HCT116 (cell line): ENCODE measurements at regions not wholly inside any gene's neighbourhood (a gene's known extent, or its start where the extent isn't known, plus 50 kb on each side); places are given as distances from the start of the nearest gene placed in this dataset.

Source experiments
- ATAC-seq: fragments of 200-7000 bp; cut with Tn5 transposase; 2 replicates; pipeline ENCODE4 v1.9.1; 2020; ENCODE audit warnings: mild to moderate bottlenecking, moderate library complexity
- BruUV-seq: library from RNA; stranded (reverse); fragments of 400-500 nt; replicated peaks from 2 replicates; lab custom pipeline; 2021; lab: Mats Ljungman, UMichigan
- CTCF ChIA-PET: fragments of 300-600 bp; sonication (Branson Sonifier 250); formaldehyde crosslinking; loops from one replicate; lab custom pipeline; 2021; ENCODE audit warnings: antibody characterized with exemption; lab: Charles Lee
- POLR2A ChIA-PET: fragments of 300-600, 350-600 bp; sonication (Branson Sonifier 250); formaldehyde crosslinking; loops from one replicate; lab custom pipeline; 2021; ENCODE audit warnings: antibody characterized with exemption; lab: Charles Lee
- RAD21 ChIA-PET, 2 experiments: fragments of 300-600 bp; sonication (Branson Sonifier 250); formaldehyde crosslinking; loops; one replicate each; lab custom pipeline; 2023; ENCODE audit warnings: low total read pairs in 2 of 2; ENCODE audit not compliant: uncharacterized antibody in 2 of 2, unreplicated experiment in 2 of 2, low non-redundant PET in 1 of 2; lab: Charles Lee
- DNase-seq: peaks from one replicate; pipeline ENCODE4 v3.0.0-alpha.2; 2010; ENCODE audit warnings: low read depth, low spot score
- H2AFZ ChIP-seq: fragments of 200-600 bp; shearing (Covaris generic), sonication (generic); 2 replicates; pipeline ENCODE4 v1.6.1; 2017; ENCODE audit warnings: low read depth, mixed run types, mixed read lengths, antibody characterized with exemption, low read length; ENCODE audit not compliant: poor library complexity, severe bottlenecking
- H3K27ac ChIP-seq: 2 replicates; pipeline ENCODE4 v1.5.1; 2012; ENCODE audit warnings: low read depth, low read length
- H3K27me3 ChIP-seq: fragments of 200-600 bp; sonication (generic); 2 replicates; pipeline ENCODE4 v1.6.1; 2016; ENCODE audit warnings: mixed run types, low read length, mixed read lengths; ENCODE audit not compliant: insufficient read depth
- H3K36me3 ChIP-seq, 2 experiments: fragments of 200-500 bp in 1 of 2; fragments of 200-600 bp in 1 of 2; sonication (Bioruptor generic) in 1 of 2; sonication (generic) in 1 of 2; 2 replicates each; pipeline versions ENCODE4 v1.5.1 to v1.6.1; 2014 to 2016; ENCODE audit warnings: low read length in 2 of 2, inconsistent platforms in 1 of 2, mixed read lengths in 1 of 2, mixed run types in 1 of 2; ENCODE audit not compliant: insufficient read depth in 2 of 2, control insufficient read depth in 1 of 2
- H3K4me1 ChIP-seq, 2 experiments: fragments of 200-600 bp in 1 of 2; sonication (generic) in 1 of 2; 2 replicates each; pipeline versions ENCODE4 v1.5.1 to v1.6.1; 2012 to 2017; ENCODE audit warnings: low read length in 2 of 2, inconsistent platforms in 1 of 2, mild to moderate bottlenecking in 1 of 2, mixed read lengths in 1 of 2, mixed run types in 1 of 2, moderate library complexity in 1 of 2; ENCODE audit not compliant: insufficient read depth in 2 of 2, control insufficient read depth in 1 of 2
- H3K4me2 ChIP-seq: fragments of 200-600 bp; sonication (generic); 2 replicates; pipeline ENCODE4 v1.6.1; 2017; ENCODE audit warnings: mixed run types, low read length, mixed read lengths
- H3K4me3 ChIP-seq, 2 experiments: fragments of 200-600 bp in 1 of 2; sonication (generic) in 1 of 2; replicated peaks in 1 of 2; 2 replicates each; pipeline ENCODE4 v1.5.1; 2011 to 2016; ENCODE audit warnings: low read length in 2 of 2, control low read depth in 1 of 2, low read depth in 1 of 2, mild to moderate bottlenecking in 1 of 2, mixed read lengths in 1 of 2, mixed run types in 1 of 2
- H3K79me2 ChIP-seq: fragments of 200-600 bp; sonication (generic); 2 replicates; pipeline ENCODE4 v1.6.1; 2017; ENCODE audit warnings: mild to moderate bottlenecking, mixed run types, low read length, moderate library complexity, mixed read lengths; ENCODE audit not compliant: insufficient read depth
- H3K9ac ChIP-seq: fragments of 200-600 bp; sonication (generic); 2 replicates; pipeline ENCODE4 v1.6.1; 2016; ENCODE audit warnings: low read length, mixed read lengths
- H3K9me2 ChIP-seq: fragments of 200-600 bp; sonication (generic), shearing (Covaris generic); 2 replicates; pipeline ENCODE4 v1.6.1; 2017; ENCODE audit warnings: mixed run types, mild to moderate bottlenecking, moderate library complexity; ENCODE audit not compliant: insufficient read depth
- H3K9me3 ChIP-seq, 2 experiments: fragments of 200-500 bp in 1 of 2; fragments of 200-600 bp in 1 of 2; sonication (Bioruptor generic) in 1 of 2; sonication (generic) in 1 of 2; 2 replicates each; pipeline ENCODE4 v1.6.1; 2014 to 2017; ENCODE audit warnings: low read length in 2 of 2, mixed read lengths in 2 of 2, inconsistent platforms in 1 of 2, low read depth in 1 of 2, mild to moderate bottlenecking in 1 of 2, mixed run types in 1 of 2, moderate library complexity in 1 of 2; ENCODE audit not compliant: control insufficient read depth in 1 of 2, insufficient read depth in 1 of 2
- H4K20me1 ChIP-seq: fragments of 200-600 bp; sonication (generic), shearing (Covaris generic); 2 replicates; pipeline ENCODE4 v1.6.1; 2017; ENCODE audit warnings: mixed run types, mild to moderate bottlenecking, moderate library complexity; ENCODE audit not compliant: insufficient read depth
- CBX3 ChIP-seq: IDR thresholded peaks from 2 replicates; pipeline ENCODE4 v1.6.1; 2012; ENCODE audit warnings: low read depth
- CEBPB ChIP-seq: IDR thresholded peaks from 2 replicates; pipeline ENCODE4 v1.6.1; 2012; ENCODE audit warnings: low read depth
- CTCF ChIP-seq, 3 experiments: fragments of 200-600 bp in 1 of 3; sonication (generic) in 1 of 3; IDR thresholded peaks in 2 of 3; conservative IDR thresholded peaks in 1 of 3; 2 replicates each; pipeline ENCODE4 v1.5.1; 2012 to 2017; ENCODE audit warnings: low read depth in 2 of 3, low read length in 2 of 3, antibody characterized with exemption in 1 of 3, borderline replicate concordance in 1 of 3, control low read depth in 1 of 3, mild to moderate bottlenecking in 1 of 3, mixed read lengths in 1 of 3, mixed run types in 1 of 3, moderate library complexity in 1 of 3; ENCODE audit not compliant: insufficient read depth in 1 of 3
- EGR1 ChIP-seq: IDR thresholded peaks from 2 replicates; pipeline ENCODE4 v1.6.1; 2012; ENCODE audit warnings: low read depth
- ELF1 ChIP-seq: IDR thresholded peaks from 2 replicates; pipeline ENCODE4 v1.6.1; 2012; ENCODE audit warnings: low read depth, borderline replicate concordance
- EZH2 ChIP-seq: fragments of 200-600 bp; sonication (generic); IDR thresholded peaks from 2 replicates; pipeline ENCODE4 v1.6.1; 2017; ENCODE audit warnings: antibody characterized with exemption, mixed run types
- EZH2phosphoT487 ChIP-seq: fragments of 200-600 bp; IDR thresholded peaks from 2 replicates; pipeline ENCODE4 v1.6.1; 2018; ENCODE audit warnings: antibody characterized with exemption, borderline replicate concordance
- FOSL1 ChIP-seq: IDR thresholded peaks from 2 replicates; pipeline ENCODE4 v1.6.1; 2012; ENCODE audit warnings: low read depth
- POLR2A ChIP-seq: IDR thresholded peaks from 2 replicates; pipeline ENCODE4 v1.7.0; 2011; ENCODE audit warnings: borderline replicate concordance; ENCODE audit not compliant: insufficient read depth, insufficient read length; ENCODE audit errors: extremely low read depth
- REST ChIP-seq: IDR thresholded peaks from 2 replicates; pipeline ENCODE4 v1.6.1; 2012; ENCODE audit warnings: low read depth
- SIN3A ChIP-seq: IDR thresholded peaks from 2 replicates; pipeline ENCODE4 v1.6.1; 2012; ENCODE audit warnings: low read depth
- SP1 ChIP-seq: IDR thresholded peaks from 2 replicates; pipeline ENCODE4 v1.6.1; 2012; ENCODE audit warnings: low read depth
- SRF ChIP-seq: IDR thresholded peaks from 2 replicates; pipeline ENCODE4 v1.6.1; 2012; ENCODE audit warnings: low read depth
- TCF7L2 ChIP-seq: IDR thresholded peaks from 2 replicates; pipeline ENCODE4 v1.7.0; 2011; ENCODE audit warnings: borderline replicate concordance, inconsistent platforms; ENCODE audit not compliant: insufficient read depth, insufficient read length; ENCODE audit errors: extremely low read depth
- ZFX ChIP-seq: fragments of 450-650 bp; IDR thresholded peaks from 2 replicates; pipeline ENCODE4 v1.6.1; 2017
- ZNF274 ChIP-seq: fragments of 200-500 bp; sonication (Bioruptor generic); IDR thresholded peaks from 2 replicates; pipeline ENCODE4 v1.6.1; 2014; ENCODE audit warnings: mild to moderate bottlenecking, low read depth, low read length, inconsistent platforms
- intact Hi-C: fragments of 100-400 bp; cut with micrococcal nuclease; formaldehyde crosslinking; loops from 2 replicates; pipeline ENCODE4 v1.10.0; 2022
- TF ChIP-seq, protein P1 (sequence below): IDR thresholded peaks from 2 replicates; pipeline ENCODE4 v1.6.1; 2012
- TF ChIP-seq, protein P2 (sequence below): IDR thresholded peaks from 2 replicates; pipeline ENCODE4 v1.6.1; 2012

DNA sequence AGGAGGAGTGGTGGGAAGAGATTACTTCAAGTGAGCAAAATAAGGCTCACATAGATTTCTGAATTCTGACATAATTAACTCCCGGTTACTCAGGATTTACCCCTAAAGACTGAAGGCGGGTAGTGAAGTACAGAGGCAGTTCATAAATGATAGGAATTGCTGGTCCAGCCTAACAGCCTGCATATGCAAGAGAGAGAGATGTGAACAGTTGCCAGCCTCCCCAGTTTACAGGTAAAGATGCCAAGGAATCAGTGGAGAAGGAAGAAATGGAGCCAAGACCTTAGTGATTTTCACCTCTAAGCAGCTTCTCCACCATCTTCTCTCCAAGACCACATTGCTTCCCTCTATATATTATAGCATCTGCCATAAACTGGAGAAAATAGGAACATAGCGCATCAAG is 91.8 kb upstream of the THUMPD2 start:
- DNase-seq (no peak), ATAC-seq (no peak)
- Histone ChIP-seq H3K4me3 (no peak overlapping the region), H3K4me2 (no peak overlapping the region), H3K9me3 (no peaks in the 10 kb centered on the region), H3K27me3 (no peaks in the 10 kb centered on the region), H4K20me1 (no peaks in the 10 kb centered on the region), H3K9ac (no peak overlapping the region), H3K79me2 (no peaks in the 10 kb centered on the region), H2AFZ (no peak overlapping the region), H3K36me3 (no peaks in the 10 kb centered on the region), H3K27ac (no peak overlapping the region), H3K4me1 (no peaks in the 10 kb centered on the region), H3K9me2 (no peaks in the 10 kb centered on the region)
- CTCF ChIA-PET = no interaction called here
- POLR2A ChIA-PET = no interaction called here
- no TSS peak for BruUV-seq
- RAD21 ChIA-PET = no interaction called here
- intact Hi-C loops = no loop called here
- TF ChIP-seq ELF1 (no peak), EZH2phosphoT487 (no peak), FOSL1 (no peak), SIN3A (no peak), EGR1 (no peak), SP1 (no peak), REST (no peak), CEBPB (no peak), ZFX (no peak), SRF (no peak), CTCF (IDR thresholded peaks at IDR 0.05 in 2 of 3, conservative IDR thresholded peaks at IDR 0.05 in 1 of 3; ENCODE audit: borderline replicate concordance in 1 of 3, insufficient read depth in 1 of 3, low read depth in 2 of 3, low read length in 2 of 3) (no peak), EZH2 (no peak), ZNF274 (no peak), CBX3 (no peak), POLR2A (no peak), TCF7L2 (no peak)
- TF ChIP-seq, protein P1, sequence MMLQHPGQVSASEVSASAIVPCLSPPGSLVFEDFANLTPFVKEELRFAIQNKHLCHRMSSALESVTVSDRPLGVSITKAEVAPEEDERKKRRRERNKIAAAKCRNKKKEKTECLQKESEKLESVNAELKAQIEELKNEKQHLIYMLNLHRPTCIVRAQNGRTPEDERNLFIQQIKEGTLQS = no peak
- TF ChIP-seq, protein P2, sequence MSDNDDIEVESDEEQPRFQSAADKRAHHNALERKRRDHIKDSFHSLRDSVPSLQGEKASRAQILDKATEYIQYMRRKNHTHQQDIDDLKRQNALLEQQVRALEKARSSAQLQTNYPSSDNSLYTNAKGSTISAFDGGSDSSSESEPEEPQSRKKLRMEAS = no peak
